ENCODE measurements at regions not wholly inside any gene's neighbourhood (a gene's known extent, or its start where the extent isn't known, plus 50 kb on each side); places are given as distances from the start of the nearest gene placed in this dataset.

- H3K36me3 ChIP-seq (ENCODE audit: control insufficient read depth in 2 of 2, insufficient read depth in 2 of 2, low read length in 1 of 2), result no peaks in the 10 kb centered on the region
- H3K4me3 ChIP-seq, result no peak overlapping the region
- ChIA-PET SMC1A (ENCODE audit: uncharacterized antibody, unreplicated experiment) (no interaction called here), CTCF (no interaction called here), POLR2A (no interaction called here), RAD21 (ENCODE audit: unreplicated experiment) (no interaction called here)
- no peak for DNase-seq (ENCODE audit: low read depth, low spot score)
- H3K79me2 ChIP-seq (ENCODE audit: control insufficient read depth, insufficient read depth, low read length), result no peaks in the 10 kb centered on the region
- no peaks in the 10 kb centered on the region; the same call in 2 of the 3 replicates for H3K9me3 ChIP-seq (replicated peaks; ENCODE audit: control insufficient read depth, insufficient read depth, low read length)
- no peak overlapping the region for H2AFZ ChIP-seq (ENCODE audit: control insufficient read depth, low read depth, low read length)
- H3K9ac ChIP-seq (ENCODE audit: control insufficient read depth, insufficient read depth, low read length), result no peak overlapping the region
- 29% methylated on average over 3 of the region's 3 CpGs for WGBS (ENCODE audit: insufficient coverage, insufficient replicate concordance, low lambda C conversion rate, missing lambda C conversion rate)
- H3K27me3 ChIP-seq (replicated peaks in 1 of 2; ENCODE audit: control insufficient read depth in 2 of 2, insufficient read depth in 2 of 2, low read length in 1 of 2), result no peaks in the 10 kb centered on the region
- H3K4me2 ChIP-seq (ENCODE audit: control insufficient read depth, insufficient read depth), result no peak overlapping the region
- FAIRE-seq, result no peak
- BruUV-seq (replicated peaks), result no TSS peak
- H3K4me1 ChIP-seq (ENCODE audit: control insufficient read depth, insufficient read depth, low read length), result no peaks in the 10 kb centered on the region
- no peak for ATAC-seq
- intact Hi-C loops (cut with micrococcal nuclease; ENCODE audit: unreplicated experiment) (no loop called here), in situ Hi-C loops (cut with MboI) (no loop called here)
- H4K20me1 ChIP-seq (ENCODE audit: control insufficient read depth, insufficient read depth), result no peaks in the 10 kb centered on the region
- H3K27ac ChIP-seq (ENCODE audit: control insufficient read depth, insufficient read depth), result no peak overlapping the region
- TF ChIP-seq SUPT20H (IDR thresholded peaks at IDR 0.05; ENCODE audit: borderline replicate concordance, control insufficient read depth, low read depth, low read length) (no peak), E2F8 (IDR thresholded peaks at IDR 0.05; ENCODE audit: low read depth, partially characterized antibody) (no peak), MEF2A (IDR thresholded peaks at IDR 0.05; ENCODE audit: insufficient read depth, low read depth, low read length) (no peak), ZBTB4 (CRISPR knock-in tag; IDR thresholded peaks at IDR 0.05) (no peak), FOS (IDR thresholded peaks at IDR 0.05; ENCODE audit: borderline replicate concordance, extremely low read depth, insufficient read length) (no peak), TCF12 (IDR thresholded peaks at IDR 0.05; ENCODE audit: low read depth, low read length) (no peak), IKZF1 (conservative IDR thresholded peaks at IDR 0.05) (no peak), IRF5 (IDR thresholded peaks at IDR 0.05; ENCODE audit: borderline replicate concordance) (no peak), CHD2 (IDR thresholded peaks at IDR 0.05; ENCODE audit: borderline replicate concordance, low read depth, low read length) (no peak), NR2C2 (IDR thresholded peaks at IDR 0.05; ENCODE audit: borderline replicate concordance, control insufficient read depth, insufficient read length, low read depth) (no peak), RCOR1 (conservative IDR thresholded peaks at IDR 0.05; ENCODE audit: low read depth, low read length) (no peak), KLF5 (IDR thresholded peaks at IDR 0.05; ENCODE audit: partially characterized antibody) (no peak), MYB (IDR thresholded peaks at IDR 0.05; ENCODE audit: borderline replicate concordance, low read depth, low read length) (no peak), RB1 (IDR thresholded peaks at IDR 0.05; ENCODE audit: borderline replicate concordance) (no peak), SMARCA5 (IDR thresholded peaks at IDR 0.05) (no peak)
These were observed 184.9 kb upstream of the TSHZ2 start for GRCh38 chr20:52787216-52787615.

Measured in GM12878 (cell line).